NCI-H128 (cell line): ENCODE measurements at regions not wholly inside any gene's neighbourhood (a gene's known extent, or its start where the extent isn't known, plus 50 kb on each side); places are given as distances from the start of the nearest gene placed in this dataset.
"Not testable (repeated sequence)": the region's sequence is repeated elsewhere in the genome, so short reads cannot be mapped to it uniquely, and the experiment has no call there.

ENCODE experiments used
- DNase-seq: peaks from one replicate; lab custom pipeline; 2025; ENCODE audit not compliant: unreplicated experiment; lab: John Stamatoyannopoulos, UW

DNA sequence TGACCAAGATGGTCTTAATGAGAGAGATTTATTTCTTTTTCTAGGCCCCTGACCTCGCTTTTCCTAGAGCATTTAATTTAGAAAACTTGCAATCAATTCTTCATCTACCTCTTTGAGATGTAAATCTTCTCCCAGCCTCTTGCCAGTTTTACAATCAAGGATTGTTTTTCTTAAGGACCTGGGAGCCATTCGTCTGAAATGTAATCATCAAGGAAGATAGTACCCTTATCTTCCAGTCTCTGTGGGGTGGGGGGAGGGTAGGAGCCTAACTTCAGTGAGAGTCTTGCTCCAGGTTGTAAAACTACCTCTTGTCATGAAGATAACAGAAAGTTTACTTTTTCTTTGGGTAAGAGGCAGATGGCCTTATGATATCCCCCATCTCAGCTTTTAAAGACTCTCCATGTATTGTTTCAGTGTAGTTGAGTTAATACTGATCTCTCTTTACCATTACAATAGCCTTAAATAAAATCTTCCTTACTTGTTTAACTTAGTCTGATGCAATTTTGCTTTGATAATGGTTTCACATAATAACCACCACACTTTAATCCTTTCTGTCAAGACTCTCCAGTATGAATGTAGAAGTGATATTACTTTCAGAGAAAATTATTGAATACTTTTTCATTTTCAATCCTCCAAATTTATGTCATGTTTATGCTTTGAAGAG is 110.2 kb upstream of the CPHXL start:
- no peak for DNase-seq

DNA sequence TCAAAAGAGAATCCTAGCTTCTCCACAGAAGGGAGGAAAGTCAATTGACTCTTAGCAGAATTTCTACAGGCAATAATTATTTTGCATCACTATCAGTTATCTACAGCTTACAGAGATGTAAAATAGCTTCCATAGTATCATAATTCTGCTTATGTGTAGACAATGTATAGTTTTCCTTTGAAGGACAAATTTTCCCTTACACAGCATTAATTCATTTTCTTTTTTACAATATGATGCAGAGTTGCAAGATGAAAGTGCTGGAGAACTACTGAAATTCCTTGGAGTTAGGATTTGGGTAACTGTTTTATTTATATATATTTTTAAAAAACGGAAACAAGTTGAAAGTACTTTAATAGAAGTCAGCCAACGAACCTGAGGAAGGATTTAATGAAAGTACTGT is 111.0 kb upstream of the CPHXL start:
- DNase-seq = no peak

GRCh38 chr16:75837681-75838080 is 111.4 kb upstream of the CPHXL start:
- no peak for DNase-seq

DNA sequence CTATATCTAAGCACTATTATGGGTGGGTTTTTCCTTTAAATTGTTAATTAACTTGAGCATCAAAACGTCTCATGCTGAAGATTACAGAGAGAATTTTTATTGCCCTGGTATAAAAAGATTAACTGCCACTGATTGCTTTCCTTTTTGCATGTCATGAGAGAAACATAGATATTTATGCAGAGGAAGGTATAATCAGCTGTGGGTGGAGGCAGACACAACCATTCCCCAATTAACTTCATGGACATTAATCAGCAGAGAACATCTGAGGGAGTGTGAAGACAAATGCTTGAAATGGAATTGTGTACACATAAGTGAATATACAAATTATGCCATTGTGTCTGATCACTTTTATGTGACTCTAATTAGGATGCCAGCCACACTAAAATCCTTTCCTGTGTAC is 115.2 kb upstream of the CPHXL start:
- DNase-seq = no peak

GRCh38 chr16:75847172-75847571 is 120.9 kb upstream of the CPHXL start:
- DNase-seq = no peak

DNA sequence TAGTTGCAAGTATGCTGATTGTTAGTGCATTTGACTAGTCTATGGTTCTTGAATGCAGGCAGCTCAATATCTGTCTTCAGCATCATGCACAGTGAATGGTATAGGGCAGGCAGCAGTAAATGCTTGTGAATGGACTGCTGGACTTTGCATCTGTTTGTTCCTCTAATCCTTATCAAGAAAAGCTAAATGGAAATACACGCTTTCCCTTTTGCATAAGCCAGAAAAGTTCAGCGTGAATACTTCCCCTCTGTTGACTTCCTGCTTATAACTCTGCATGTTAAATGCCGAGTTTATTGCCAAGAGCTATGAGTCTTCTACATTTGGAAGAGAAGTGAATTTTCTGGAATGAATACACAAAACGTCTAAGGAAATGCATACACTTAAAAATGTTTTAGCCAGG is 127.9 kb upstream of the CPHXL start:
- no peak for DNase-seq

- no peak for DNase-seq
Measured at GRCh38 chr16:75860326-75861053, 134.2 kb upstream of the CPHXL start.

DNA sequence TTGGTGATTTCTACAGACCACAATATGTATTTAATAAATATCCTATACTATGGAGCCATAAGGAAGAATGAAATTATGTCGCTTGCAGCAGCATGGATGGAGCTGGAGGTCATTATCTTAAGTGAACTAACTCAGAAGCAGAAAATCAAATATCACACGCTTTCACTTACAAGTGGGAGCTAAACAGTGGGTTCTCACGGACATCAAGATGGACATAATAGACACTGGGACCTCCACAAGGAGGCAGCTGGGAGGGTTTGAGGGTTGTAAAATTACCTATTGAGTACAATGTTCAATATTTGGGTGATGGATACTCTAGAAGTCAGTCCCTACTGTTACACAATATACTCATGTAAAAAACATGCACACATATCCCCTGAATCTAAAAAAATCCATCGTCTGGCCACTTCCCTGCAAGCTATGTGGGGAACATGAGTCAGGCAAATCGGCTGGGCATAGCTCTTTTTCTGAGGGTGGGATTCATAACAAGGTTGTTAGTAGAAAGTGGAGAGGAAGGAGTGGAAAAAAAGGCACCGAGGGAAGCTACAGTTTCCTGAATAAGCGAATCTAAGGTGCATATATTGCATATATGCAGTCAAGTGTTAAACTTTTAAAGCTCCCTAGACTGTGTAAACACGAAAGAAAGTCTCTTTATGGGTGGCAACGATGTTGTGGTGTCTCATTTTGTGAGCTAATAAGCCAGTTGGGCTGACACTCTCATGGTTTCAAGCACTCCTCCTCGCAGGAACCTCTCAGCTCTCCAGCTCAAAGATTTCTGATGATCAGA is 135.2 kb upstream of the CPHXL start:
- DNase-seq = no peak

DNA sequence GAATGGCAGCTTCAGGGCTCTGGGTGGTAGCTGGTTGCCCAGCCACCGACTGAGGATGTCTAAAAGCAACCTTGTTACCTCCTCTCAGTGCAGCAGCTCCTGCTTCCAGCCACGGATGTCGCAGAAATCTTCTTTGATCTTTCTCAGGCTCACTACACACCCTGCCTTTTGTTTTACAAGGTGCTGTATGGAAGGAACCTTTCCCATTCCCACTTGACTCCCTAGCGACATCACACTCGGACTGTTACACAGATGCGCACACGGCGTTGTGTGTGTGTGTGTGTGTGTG is 135.8 kb upstream of the CPHXL start:
- DNase-seq = no peak

DNA sequence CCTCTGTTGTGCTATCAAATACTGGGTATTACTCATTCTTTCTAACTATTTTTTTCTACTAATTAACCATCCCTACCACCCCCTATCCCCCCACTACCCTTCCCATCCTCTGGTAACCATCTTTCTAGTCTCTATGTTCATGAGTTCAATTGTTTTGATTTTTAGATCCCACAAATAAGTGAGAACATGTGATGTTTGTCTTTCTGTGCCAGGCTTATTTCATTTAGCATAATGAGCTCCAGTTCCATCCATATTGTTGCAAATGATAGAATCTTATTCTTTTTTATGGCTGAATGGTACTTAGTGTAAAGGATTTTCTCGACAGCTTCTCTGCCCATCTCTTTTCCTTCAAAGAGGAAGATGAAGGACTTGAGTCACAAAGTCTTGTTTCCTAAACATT is 138.0 kb upstream of the CPHXL start:
- no peak for DNase-seq

- no peak for DNase-seq
Measured at GRCh38 chr16:75865736-75866135, 139.4 kb upstream of the CPHXL start.

- no peak for DNase-seq
Measured at GRCh38 chr16:75868636-75869632, 142.6 kb upstream of the CPHXL start.

- not testable (repeated sequence) for DNase-seq
Measured at GRCh38 chr16:75881280-75881679, 155.0 kb upstream of the CPHXL start.

DNA sequence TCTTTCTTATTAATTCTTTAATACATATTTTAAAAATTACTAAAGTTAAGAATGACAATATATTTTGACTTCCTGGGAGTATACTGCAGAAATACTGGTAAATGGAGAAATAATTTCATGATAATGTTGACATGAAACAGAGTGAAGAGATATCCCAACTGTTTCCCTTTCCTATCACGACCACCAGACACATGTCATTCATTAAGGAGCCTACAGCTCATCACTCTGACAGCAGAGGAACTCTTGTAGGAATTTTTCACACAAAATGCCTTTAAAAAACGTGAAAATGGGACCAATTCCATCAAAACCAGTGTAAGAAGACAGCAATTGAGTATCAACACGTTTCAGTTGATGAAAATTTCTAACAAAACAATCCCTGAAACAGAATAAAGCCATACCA is 172.9 kb upstream of the CPHXL start:
- DNase-seq = no peak

- no peak for DNase-seq
Measured at GRCh38 chr16:75908331-75909117, 182.2 kb upstream of the CPHXL start.

DNA sequence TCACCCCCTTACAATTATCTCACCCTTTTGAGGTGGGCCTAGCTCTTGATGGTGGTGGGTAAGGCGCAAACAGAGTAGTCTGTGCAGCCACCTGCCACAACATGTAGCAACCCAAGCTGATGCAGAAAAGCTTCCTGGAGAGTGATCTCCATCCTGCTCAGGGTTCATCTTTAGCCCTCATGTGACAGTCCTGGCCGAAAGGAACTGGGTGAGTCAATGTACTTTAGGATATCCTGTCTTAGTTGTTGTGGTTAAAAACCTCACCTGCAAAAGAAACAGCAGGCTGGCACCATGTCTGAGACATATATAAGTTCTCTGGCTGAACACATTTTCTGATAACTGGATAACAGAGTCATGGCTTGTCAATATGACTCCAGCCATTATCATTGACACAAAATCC is 183.5 kb upstream of the CPHXL start:
- no peak for DNase-seq

- no peak for DNase-seq
Measured at GRCh38 chr16:75911896-75912295, 185.6 kb upstream of the CPHXL start.

- DNase-seq = no peak
Measured at GRCh38 chr16:75913958-75914357, 187.7 kb upstream of the CPHXL start.

GRCh38 chr16:75916451-75916850 is 190.2 kb upstream of the CPHXL start:
- no peak for DNase-seq

DNA sequence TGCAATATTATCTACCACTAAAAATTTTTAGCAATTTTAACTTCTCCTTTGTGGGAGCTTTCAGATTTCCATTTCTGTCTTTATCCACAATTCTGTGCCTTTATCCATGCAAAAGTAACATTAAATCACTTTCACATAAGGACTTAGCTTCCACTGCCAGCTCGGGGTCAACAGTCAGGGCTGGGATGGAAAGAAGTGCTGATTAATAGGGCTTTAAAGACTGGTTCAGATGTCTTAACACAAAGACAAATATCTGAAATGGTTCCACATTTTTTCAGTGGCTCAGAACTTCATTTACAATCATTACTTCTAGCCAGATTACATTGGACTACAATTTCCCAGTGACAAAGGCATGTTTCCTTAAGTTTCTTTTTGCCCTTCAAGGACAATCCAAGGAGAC is 191.8 kb upstream of the CPHXL start:
- no peak for DNase-seq
